ENCODE measurements at regions not wholly inside any gene's neighbourhood (a gene's known extent, or its start where the extent isn't known, plus 50 kb on each side); places are given as distances from the start of the nearest gene placed in this dataset.
"Not testable (repeated sequence)": the region's sequence is repeated elsewhere in the genome, so short reads cannot be mapped to it uniquely, and the experiment has no call there.

DNA sequence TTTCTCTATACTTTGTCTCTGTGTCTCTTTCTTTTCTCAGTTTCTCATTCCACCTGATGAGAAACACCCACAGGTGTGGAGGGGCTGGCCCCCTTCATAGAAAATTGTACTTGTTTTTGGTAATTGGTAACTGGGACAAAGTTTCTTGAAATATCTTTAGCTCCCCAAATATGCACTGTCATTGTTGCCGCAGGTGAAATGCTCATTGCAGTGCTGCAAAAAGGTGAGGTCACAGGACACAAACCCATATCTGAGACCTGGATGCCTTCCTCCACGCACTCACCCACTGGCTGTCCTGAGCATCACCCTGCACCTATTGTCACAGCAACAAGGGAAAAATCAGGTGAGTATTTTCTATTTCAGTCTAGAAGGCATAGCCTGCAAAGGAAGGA lies 74.5 kb upstream of the CCDC180 start:
- TF ChIP-seq RAD21 (IDR thresholded peaks at IDR 0.05; ENCODE audit: low read length); GABPA (IDR thresholded peaks at IDR 0.05; ENCODE audit: low read depth); SIN3A (IDR thresholded peaks at IDR 0.05; ENCODE audit: borderline replicate concordance, low read depth, low read length); FOSL2 (IDR thresholded peaks at IDR 0.05; ENCODE audit: borderline replicate concordance, low read depth): not testable (repeated sequence)
- TF ChIP-seq, protein P1, sequence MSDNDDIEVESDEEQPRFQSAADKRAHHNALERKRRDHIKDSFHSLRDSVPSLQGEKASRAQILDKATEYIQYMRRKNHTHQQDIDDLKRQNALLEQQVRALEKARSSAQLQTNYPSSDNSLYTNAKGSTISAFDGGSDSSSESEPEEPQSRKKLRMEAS (IDR thresholded peaks at IDR 0.05; ENCODE audit: low read depth) = not testable (repeated sequence)
- TF ChIP-seq, protein P2, sequence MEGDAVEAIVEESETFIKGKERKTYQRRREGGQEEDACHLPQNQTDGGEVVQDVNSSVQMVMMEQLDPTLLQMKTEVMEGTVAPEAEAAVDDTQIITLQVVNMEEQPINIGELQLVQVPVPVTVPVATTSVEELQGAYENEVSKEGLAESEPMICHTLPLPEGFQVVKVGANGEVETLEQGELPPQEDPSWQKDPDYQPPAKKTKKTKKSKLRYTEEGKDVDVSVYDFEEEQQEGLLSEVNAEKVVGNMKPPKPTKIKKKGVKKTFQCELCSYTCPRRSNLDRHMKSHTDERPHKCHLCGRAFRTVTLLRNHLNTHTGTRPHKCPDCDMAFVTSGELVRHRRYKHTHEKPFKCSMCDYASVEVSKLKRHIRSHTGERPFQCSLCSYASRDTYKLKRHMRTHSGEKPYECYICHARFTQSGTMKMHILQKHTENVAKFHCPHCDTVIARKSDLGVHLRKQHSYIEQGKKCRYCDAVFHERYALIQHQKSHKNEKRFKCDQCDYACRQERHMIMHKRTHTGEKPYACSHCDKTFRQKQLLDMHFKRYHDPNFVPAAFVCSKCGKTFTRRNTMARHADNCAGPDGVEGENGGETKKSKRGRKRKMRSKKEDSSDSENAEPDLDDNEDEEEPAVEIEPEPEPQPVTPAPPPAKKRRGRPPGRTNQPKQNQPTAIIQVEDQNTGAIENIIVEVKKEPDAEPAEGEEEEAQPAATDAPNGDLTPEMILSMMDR (IDR thresholded peaks at IDR 0.05) = not testable (repeated sequence)

All from SK-N-SH (cell line).